ENCODE measurements at regions not wholly inside any gene's neighbourhood (a gene's known extent, or its start where the extent isn't known, plus 50 kb on each side); places are given as distances from the start of the nearest gene placed in this dataset.
"Not testable (repeated sequence)": the region's sequence is repeated elsewhere in the genome, so short reads cannot be mapped to it uniquely, and the experiment has no call there.

GRCh38 chr4:83921124-83921523 lies 385.2 kb downstream of the GPAT3 start:
- Mint-ChIP-seq H3K27me3 (ENCODE audit: low read depth) (no peaks in the 10 kb centered on the region), H3K4me1 (peaks cover 5% of the 10 kb centered on the region), H3K4me3 (no peak overlapping the region), H3K36me3 (ENCODE audit: low read depth) (no peaks in the 10 kb centered on the region), H3K27ac (no peak overlapping the region), H3K9me3 (no peaks in the 10 kb centered on the region)
- no peak for TF ChIP-seq CTCF (IDR thresholded peaks at IDR 0.05; ENCODE audit: unreplicated experiment in 3 of 3)

- Mint-ChIP-seq H3K36me3 (ENCODE audit: low read depth) (no peaks in the 10 kb centered on the region), H3K9me3 (no peaks in the 10 kb centered on the region), H3K4me1 (peaks cover 5% of the 10 kb centered on the region), H3K27ac (no peak overlapping the region), H3K4me3 (no peak overlapping the region), H3K27me3 (ENCODE audit: low read depth) (no peaks in the 10 kb centered on the region)
- no peak for TF ChIP-seq CTCF (IDR thresholded peaks at IDR 0.05; ENCODE audit: unreplicated experiment in 3 of 3)
Observed at GRCh38 chr4:83920375-83920774, 384.5 kb downstream of the GPAT3 start.

- H3K27me3 Mint-ChIP-seq (ENCODE audit: low read depth) = no peaks in the 10 kb centered on the region
- TF ChIP-seq CTCF (IDR thresholded peaks at IDR 0.05; ENCODE audit: unreplicated experiment in 3 of 3) = no peak
- H3K9me3 Mint-ChIP-seq = no peaks in the 10 kb centered on the region
- H3K36me3 Mint-ChIP-seq (ENCODE audit: low read depth) = no peaks in the 10 kb centered on the region
- no peak overlapping the region for H3K27ac Mint-ChIP-seq
- peaks cover 5% of the 10 kb centered on the region for H3K4me1 Mint-ChIP-seq
- H3K4me3 Mint-ChIP-seq = no peak overlapping the region
Observed at GRCh38 chr4:83917572-83917971, 381.7 kb downstream of the GPAT3 start.

GRCh38 chr4:83910693-83911092 lies 374.8 kb downstream of the GPAT3 start:
- Mint-ChIP-seq H3K9me3 (no peaks in the 10 kb centered on the region), H3K27ac (peak overlapping the region in 1 of 3 experiments; percentile 25), H3K4me1 (peaks cover 9% of the 10 kb centered on the region), H3K4me3 (no peak overlapping the region), H3K27me3 (ENCODE audit: low read depth) (peaks cover 5% of the 10 kb centered on the region), H3K36me3 (ENCODE audit: low read depth) (no peaks in the 10 kb centered on the region)
- no peak for TF ChIP-seq CTCF (IDR thresholded peaks at IDR 0.05; ENCODE audit: unreplicated experiment in 3 of 3)

- peaks cover 5% of the 10 kb centered on the region for H3K27me3 Mint-ChIP-seq (ENCODE audit: low read depth)
- no peak overlapping the region for H3K27ac Mint-ChIP-seq
- H3K9me3 Mint-ChIP-seq = no peaks in the 10 kb centered on the region
- no peak overlapping the region for H3K4me3 Mint-ChIP-seq
- H3K36me3 Mint-ChIP-seq (ENCODE audit: low read depth) = no peaks in the 10 kb centered on the region
- H3K4me1 Mint-ChIP-seq = peaks cover 9% of the 10 kb centered on the region
- TF ChIP-seq CTCF (IDR thresholded peaks at IDR 0.05; ENCODE audit: unreplicated experiment in 3 of 3) = no peak
Observed at GRCh38 chr4:83906561-83906960, 370.7 kb downstream of the GPAT3 start.

GRCh38 chr4:83905952-83906351 lies 370.0 kb downstream of the GPAT3 start:
- Mint-ChIP-seq H3K27me3 (ENCODE audit: low read depth) (peaks cover 4% of the 10 kb centered on the region), H3K4me1 (peaks cover 7% of the 10 kb centered on the region), H3K27ac (no peak overlapping the region), H3K36me3 (ENCODE audit: low read depth) (no peaks in the 10 kb centered on the region), H3K9me3 (no peaks in the 10 kb centered on the region), H3K4me3 (no peak overlapping the region)
- TF ChIP-seq CTCF (IDR thresholded peaks at IDR 0.05; ENCODE audit: unreplicated experiment in 3 of 3) = peak in 2 of 3 experiments; percentile 14 to 27

- H3K4me3 Mint-ChIP-seq; H3K27ac Mint-ChIP-seq; H3K4me1 Mint-ChIP-seq; H3K36me3 Mint-ChIP-seq (ENCODE audit: low read depth); H3K9me3 Mint-ChIP-seq; H3K27me3 Mint-ChIP-seq (ENCODE audit: low read depth): not testable (repeated sequence)
Observed at GRCh38 chr4:83903740-83904139, 367.8 kb downstream of the GPAT3 start.
